ENCODE measurements at regions not wholly inside any gene's neighbourhood (a gene's known extent, or its start where the extent isn't known, plus 50 kb on each side); places are given as distances from the start of the nearest gene placed in this dataset.

GRCh38 chr1:209155546-209155945 lies 428.0 kb upstream of the CAMK1G start:
- H3K36me3 Mint-ChIP-seq (ENCODE audit: unreplicated experiment), result no peaks in the 10 kb centered on the region
- peak overlapping the region; percentile 65 for H3K27ac Mint-ChIP-seq (ENCODE audit: unreplicated experiment)
- H3K4me3 Mint-ChIP-seq (ENCODE audit: unreplicated experiment), result peak overlapping the region; percentile 48
- TF ChIP-seq CTCF (IDR thresholded peaks at IDR 0.05; ENCODE audit: partially characterized antibody, unreplicated experiment), result no peak
- peaks cover 4% of the 10 kb centered on the region for H3K9me3 Mint-ChIP-seq (ENCODE audit: unreplicated experiment)
- peaks cover 4% of the 10 kb centered on the region for H3K27me3 Mint-ChIP-seq (ENCODE audit: unreplicated experiment)
- peaks cover 39% of the 10 kb centered on the region for H3K4me1 Mint-ChIP-seq (ENCODE audit: low read depth, unreplicated experiment)
- no peak for DNase-seq

DNA sequence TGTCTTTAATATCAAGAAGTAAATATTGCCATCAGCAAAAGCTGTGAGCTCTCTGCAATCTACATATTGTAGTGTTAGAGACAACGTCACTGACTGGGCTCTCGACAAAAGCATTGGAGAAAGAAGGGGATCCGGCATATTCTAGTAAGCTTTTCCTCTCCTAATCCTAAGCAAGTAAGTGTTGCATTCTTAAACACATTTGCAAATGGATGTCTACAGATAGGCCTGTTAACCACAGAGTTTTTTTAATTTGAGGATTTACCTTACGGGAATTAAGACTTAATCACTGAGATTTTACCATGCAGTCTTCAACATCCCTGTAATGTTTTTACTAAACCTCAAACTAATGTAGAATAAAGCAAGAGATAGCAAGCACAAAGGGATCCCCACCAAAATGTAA lies 426.5 kb upstream of the CAMK1G start:
- peak overlapping the region; percentile 8 for H3K4me3 Mint-ChIP-seq (ENCODE audit: unreplicated experiment)
- H3K36me3 Mint-ChIP-seq (ENCODE audit: unreplicated experiment), result no peaks in the 10 kb centered on the region
- no peak for TF ChIP-seq CTCF (IDR thresholded peaks at IDR 0.05; ENCODE audit: partially characterized antibody, unreplicated experiment)
- H3K9me3 Mint-ChIP-seq (ENCODE audit: unreplicated experiment), result peaks cover 4% of the 10 kb centered on the region
- peak overlapping the region; percentile 71 for H3K27ac Mint-ChIP-seq (ENCODE audit: unreplicated experiment)
- H3K27me3 Mint-ChIP-seq (ENCODE audit: unreplicated experiment), result peaks cover 4% of the 10 kb centered on the region
- DNase-seq, result no peak
- H3K4me1 Mint-ChIP-seq (ENCODE audit: low read depth, unreplicated experiment), result peaks cover 36% of the 10 kb centered on the region

DNA sequence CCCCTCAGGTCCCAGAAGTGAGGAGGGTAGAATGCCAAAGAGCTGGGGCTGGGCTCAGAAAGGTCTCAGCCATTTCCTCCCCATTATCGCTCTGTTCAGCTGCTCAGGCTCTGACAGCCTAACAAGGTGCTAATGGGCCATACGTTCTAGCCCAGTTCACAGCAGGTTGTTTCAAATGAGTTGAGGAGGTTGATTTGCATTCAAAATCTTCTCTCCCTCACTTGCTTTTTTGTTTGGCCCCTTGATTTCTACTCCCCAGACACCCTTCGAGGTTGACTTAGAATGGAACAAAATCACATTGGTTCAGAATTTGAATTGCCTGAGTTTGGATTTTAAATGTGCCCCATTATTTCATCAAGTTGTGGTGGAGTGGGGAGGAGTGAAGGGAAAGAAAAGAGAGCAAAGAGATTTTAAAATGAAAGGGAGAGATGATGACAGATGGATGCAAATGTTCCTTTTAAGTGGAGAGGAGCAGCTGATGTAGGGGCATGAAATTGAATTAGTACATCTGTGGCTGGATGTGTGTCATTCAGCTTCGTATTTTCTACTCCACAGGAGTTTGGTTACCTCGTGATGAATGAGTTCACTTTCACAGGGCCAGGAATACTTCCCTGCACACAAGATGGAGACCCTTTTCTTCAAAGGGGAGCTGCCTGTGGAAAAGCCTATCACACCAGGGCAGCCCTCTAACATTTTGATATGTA lies 425.8 kb upstream of the CAMK1G start:
- no peaks in the 10 kb centered on the region for H3K36me3 Mint-ChIP-seq (ENCODE audit: unreplicated experiment)
- DNase-seq, result peak; percentile 23
- H3K27ac Mint-ChIP-seq (ENCODE audit: unreplicated experiment), result peak overlapping the region; percentile 71
- peaks cover 4% of the 10 kb centered on the region for H3K9me3 Mint-ChIP-seq (ENCODE audit: unreplicated experiment)
- peaks cover 4% of the 10 kb centered on the region for H3K27me3 Mint-ChIP-seq (ENCODE audit: unreplicated experiment)
- TF ChIP-seq CTCF (IDR thresholded peaks at IDR 0.05; ENCODE audit: partially characterized antibody, unreplicated experiment), result no peak
- peaks cover 36% of the 10 kb centered on the region for H3K4me1 Mint-ChIP-seq (ENCODE audit: low read depth, unreplicated experiment)
- H3K4me3 Mint-ChIP-seq (ENCODE audit: unreplicated experiment), result peak overlapping the region; percentile 25

- H3K4me3 Mint-ChIP-seq (ENCODE audit: unreplicated experiment), result no peak overlapping the region
- peaks cover 4% of the 10 kb centered on the region for H3K27me3 Mint-ChIP-seq (ENCODE audit: unreplicated experiment)
- peak overlapping the region; percentile 60 for H3K27ac Mint-ChIP-seq (ENCODE audit: unreplicated experiment)
- peaks cover 36% of the 10 kb centered on the region for H3K4me1 Mint-ChIP-seq (ENCODE audit: low read depth, unreplicated experiment)
- H3K36me3 Mint-ChIP-seq (ENCODE audit: unreplicated experiment), result no peaks in the 10 kb centered on the region
- peaks cover 4% of the 10 kb centered on the region for H3K9me3 Mint-ChIP-seq (ENCODE audit: unreplicated experiment)
- DNase-seq, result no peak
- no peak for TF ChIP-seq CTCF (IDR thresholded peaks at IDR 0.05; ENCODE audit: partially characterized antibody, unreplicated experiment)
Observed at GRCh38 chr1:209158851-209159250, 424.7 kb upstream of the CAMK1G start.

GRCh38 chr1:209160230-209160629 lies 423.3 kb upstream of the CAMK1G start:
- peaks cover 4% of the 10 kb centered on the region for H3K27me3 Mint-ChIP-seq (ENCODE audit: unreplicated experiment)
- no peak for DNase-seq
- H3K4me3 Mint-ChIP-seq (ENCODE audit: unreplicated experiment), result no peak overlapping the region
- H3K27ac Mint-ChIP-seq (ENCODE audit: unreplicated experiment), result no peak overlapping the region
- peaks cover 4% of the 10 kb centered on the region for H3K9me3 Mint-ChIP-seq (ENCODE audit: unreplicated experiment)
- no peak for TF ChIP-seq CTCF (IDR thresholded peaks at IDR 0.05; ENCODE audit: partially characterized antibody, unreplicated experiment)
- H3K36me3 Mint-ChIP-seq (ENCODE audit: unreplicated experiment), result no peaks in the 10 kb centered on the region
- peaks cover 30% of the 10 kb centered on the region for H3K4me1 Mint-ChIP-seq (ENCODE audit: low read depth, unreplicated experiment)
